G401.6 (cell line): ENCODE measurements at regions not wholly inside any gene's neighbourhood (a gene's known extent, or its start where the extent isn't known, plus 50 kb on each side); places are given as distances from the start of the nearest gene placed in this dataset.

Experiments used
- FAIRE-seq: peaks from 2 replicates; lab custom pipeline; 2012; peaks lifted over from hg19 to GRCh38; lab: Jason Lieb, UNC

DNA sequence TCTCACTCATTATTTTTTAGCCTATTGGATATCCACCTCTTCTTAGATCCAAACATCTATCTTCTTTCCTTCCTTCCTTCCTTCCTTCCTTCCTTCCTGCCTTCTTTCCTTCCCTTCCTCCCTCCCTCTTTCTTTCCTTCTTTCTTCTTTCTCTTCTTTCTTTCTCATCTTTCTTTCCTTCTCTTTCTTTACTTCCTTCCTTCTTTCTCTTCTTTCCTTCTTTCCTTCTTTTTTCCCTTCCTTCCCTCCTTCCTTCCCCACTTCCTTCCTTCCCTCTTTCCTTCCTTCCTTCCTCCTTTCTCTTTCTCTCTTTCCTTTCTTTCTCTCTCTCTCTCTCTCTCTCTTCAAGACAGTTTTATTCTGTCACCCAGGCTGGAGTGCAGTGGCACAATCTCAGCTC lies 1239.8 kb downstream of the PCDH7 start:
- FAIRE-seq: no peak

DNA sequence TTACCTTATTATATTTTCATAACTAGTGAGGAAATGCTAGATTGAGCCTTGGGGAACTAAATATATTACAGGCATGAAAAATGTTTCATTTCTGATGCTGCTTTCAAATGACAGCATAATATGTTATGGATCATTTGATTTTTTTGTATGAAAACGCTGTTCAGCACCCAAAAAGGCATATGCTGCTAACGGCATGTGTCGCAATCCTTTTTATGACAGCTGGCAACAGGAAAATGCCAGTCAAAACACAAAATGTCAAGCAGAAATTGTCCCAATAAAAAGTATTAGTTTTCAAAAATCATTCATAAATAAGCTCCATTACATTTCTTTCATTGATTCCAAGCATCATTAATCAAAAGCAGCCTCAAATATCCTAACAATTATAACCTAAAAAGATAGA lies 1244.5 kb downstream of the PCDH7 start:
- no peak for FAIRE-seq

DNA sequence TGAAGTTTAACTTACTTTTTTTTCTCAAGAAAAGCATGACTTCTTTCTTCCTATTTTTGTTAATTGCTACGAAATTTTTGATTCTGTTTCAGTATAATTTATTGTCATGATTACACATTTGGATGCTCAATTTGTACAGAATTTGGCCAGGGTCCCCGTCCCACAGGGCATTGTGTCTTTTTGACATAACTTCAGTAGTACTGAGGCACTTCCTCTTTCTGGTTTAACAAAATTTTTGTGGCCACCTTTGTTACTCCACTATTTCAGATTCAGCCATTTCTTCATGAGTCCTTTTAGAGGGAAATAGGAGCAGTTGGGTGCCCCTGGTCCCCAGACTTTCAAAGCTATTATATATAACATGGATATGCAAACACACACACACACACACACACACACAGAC lies 1248.7 kb downstream of the PCDH7 start:
- FAIRE-seq: no peak

DNA sequence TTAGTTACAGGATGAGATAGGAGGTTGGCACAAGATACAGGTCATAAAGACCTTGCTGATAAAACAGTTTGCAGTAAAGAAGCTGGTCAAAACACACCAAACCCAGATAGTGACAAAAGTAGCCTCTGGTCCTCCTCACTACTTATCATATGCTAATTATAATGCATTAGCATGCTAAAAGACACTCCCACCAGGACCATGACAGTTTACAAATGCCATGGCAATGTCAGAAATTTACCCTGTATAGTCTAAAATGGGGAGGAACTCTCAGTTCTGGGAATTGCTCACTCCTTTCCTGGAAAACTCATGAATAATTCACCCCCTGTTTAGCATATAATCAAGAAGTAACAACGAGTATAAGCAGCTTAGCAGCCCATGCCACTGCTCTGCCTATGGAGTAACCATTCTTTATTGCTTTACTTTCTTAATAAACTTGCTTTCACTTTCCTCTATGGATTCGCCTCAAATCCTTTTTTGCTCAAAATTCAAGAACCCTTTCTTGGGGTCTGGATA lies 1254.4 kb downstream of the PCDH7 start:
- FAIRE-seq: no peak

- no peak for FAIRE-seq
These were observed 1259.8 kb downstream of the PCDH7 start for GRCh38 chr4:31979988-31980387.

DNA sequence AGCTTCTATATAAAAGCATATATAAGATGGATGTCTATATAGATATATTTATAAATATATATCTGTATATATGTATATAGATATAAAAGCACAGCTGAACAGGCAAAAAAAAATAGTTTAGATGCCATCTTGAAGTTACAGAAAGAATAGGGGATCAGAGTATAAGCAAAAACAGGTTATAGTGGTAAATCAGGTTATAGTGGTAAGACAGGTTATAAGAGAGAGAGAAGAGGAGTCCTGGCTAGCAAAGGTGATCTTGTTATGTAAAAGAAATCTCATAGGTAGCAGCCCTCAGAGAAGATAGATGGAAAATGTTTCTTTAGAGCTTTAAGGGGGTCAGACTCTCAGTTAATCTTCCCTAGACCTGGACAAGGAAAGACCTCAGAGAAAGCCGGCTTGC lies 1263.1 kb downstream of the PCDH7 start:
- no peak for FAIRE-seq

DNA sequence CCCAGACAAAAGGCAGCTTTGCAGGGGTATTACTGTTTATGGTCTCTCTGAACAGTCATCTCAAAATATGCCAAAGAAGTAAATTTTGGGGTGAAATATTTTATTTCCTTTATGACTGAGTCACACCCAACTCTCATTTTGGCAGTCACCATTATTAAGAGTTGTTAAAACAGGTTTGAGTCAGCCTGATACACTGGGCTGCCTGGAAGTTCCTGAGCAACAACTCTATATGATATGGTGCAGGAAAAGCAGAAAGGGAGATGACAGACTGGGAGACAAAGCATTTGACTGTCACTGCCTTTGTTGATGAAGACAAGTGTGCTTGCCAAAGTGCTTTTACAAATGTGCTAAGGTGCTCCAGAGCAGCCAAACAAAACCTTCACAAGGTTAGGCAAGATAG lies 1263.5 kb downstream of the PCDH7 start:
- no peak for FAIRE-seq

- no peak for FAIRE-seq
These were observed 1264.7 kb downstream of the PCDH7 start for GRCh38 chr4:31984872-31985271.

GRCh38 chr4:31995943-31996901 lies 1276.1 kb downstream of the PCDH7 start:
- FAIRE-seq: no peak

DNA sequence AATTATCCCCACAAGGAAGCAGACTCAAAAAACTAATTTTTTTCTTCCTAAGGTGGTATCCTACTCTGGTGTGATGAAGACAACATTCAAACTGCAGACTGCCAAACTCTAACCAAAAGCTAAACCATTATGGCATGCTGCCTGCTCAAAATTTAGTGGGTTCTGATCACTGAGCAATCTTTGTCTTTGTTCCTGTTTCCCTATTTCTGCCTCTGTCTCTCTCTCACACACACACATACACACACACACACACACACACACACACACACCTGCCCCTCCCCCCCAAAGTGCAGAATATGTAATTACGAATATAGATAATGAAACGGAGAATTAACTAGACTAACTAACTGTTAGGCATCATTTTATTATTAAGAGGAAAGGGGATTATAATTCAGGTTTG lies 1278.6 kb downstream of the PCDH7 start:
- no peak for FAIRE-seq

DNA sequence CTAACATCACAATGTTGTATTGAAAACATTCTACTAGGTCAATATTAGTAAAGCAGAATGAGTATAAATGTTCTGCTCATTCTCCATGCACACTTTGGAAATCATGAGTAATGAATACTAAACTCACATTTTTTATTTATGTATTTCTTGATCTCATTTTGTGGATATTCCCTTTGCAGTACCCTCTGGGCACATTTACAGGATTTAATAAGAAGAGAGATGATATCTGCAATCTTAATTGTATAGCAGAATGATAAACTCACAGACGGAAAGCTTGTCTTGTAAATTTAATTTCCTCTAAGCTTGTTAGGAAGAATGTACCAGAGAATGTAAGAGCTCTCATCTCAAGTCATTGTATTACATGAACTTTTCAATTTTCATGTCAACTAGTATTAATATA lies 1279.7 kb downstream of the PCDH7 start:
- FAIRE-seq: no peak

GRCh38 chr4:32000846-32001488 lies 1280.8 kb downstream of the PCDH7 start:
- no peak for FAIRE-seq

DNA sequence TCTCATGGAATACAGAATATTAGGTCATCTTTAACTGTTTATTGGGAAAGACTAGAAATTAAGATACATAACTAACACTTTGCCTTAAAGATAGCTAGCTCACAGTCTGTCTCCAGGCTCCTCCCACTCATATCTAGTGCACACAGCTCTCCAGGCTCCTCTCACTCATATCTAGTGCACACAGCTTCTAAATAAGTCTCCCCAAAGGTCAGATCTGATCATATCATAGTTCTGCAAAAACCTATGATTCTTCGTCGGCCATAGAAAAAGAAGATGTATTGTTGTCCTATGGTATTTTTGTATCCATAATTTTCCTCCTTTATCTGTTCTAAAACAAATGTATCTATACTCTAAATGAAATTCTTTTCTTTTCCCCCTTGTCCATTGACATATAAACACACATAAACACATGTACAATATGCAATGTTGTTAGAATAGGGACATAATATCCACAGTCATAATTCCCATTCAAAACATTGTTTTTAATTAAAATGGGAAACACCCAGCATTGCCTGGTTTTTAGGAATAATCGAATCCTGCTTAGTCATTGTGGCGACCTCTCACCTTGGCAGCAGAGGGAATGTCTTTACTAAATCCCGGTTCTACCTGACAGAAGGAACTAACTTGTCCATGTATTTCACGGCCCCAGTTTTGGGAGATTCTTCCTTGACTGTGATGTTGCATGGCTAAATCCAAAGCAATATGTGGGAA lies 1282.0 kb downstream of the PCDH7 start:
- no peak for FAIRE-seq

DNA sequence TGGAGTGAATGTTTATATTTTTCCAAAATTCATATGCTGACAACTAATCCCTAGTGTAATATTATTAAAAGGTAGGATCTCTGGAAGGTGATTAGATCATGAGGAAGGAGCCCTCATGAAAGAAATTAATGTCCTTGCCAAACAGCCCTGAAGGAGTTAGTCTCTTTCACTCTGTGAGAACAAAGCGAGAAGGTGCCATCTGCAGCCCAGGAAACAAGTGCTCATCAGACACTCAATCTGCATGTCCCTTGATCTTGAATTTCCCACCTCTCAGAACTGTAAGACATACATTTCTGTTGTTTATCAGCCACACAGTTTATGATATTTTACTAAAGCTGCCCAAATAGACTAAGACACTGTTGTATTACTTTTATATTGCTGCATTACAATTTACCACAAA lies 1283.4 kb downstream of the PCDH7 start:
- FAIRE-seq: no peak

GRCh38 chr4:32010221-32010620 lies 1290.1 kb downstream of the PCDH7 start:
- FAIRE-seq: no peak

- no peak for FAIRE-seq
These were observed 1301.9 kb downstream of the PCDH7 start for GRCh38 chr4:32022071-32022470.

- no peak for FAIRE-seq
These were observed 1305.8 kb downstream of the PCDH7 start for GRCh38 chr4:32025851-32026459.

DNA sequence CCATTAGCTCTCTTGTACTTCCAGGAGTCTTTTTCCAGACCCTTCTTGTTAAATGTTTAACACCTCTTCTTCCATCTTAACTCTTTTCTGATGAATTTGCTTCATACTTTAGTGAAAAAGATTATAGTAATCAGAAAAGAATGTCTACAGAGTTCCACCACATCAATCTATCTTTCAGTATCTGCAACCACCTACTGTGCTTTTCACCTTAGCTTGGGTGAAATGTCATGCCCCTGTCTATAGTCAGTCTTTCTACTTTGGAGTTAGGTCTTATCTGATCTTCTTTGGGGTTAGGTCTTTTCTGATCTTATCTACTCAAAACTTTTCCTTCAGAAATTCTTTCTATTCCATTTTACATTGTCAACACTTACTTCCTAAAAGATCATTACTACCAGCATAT lies 1310.2 kb downstream of the PCDH7 start:
- no peak for FAIRE-seq

DNA sequence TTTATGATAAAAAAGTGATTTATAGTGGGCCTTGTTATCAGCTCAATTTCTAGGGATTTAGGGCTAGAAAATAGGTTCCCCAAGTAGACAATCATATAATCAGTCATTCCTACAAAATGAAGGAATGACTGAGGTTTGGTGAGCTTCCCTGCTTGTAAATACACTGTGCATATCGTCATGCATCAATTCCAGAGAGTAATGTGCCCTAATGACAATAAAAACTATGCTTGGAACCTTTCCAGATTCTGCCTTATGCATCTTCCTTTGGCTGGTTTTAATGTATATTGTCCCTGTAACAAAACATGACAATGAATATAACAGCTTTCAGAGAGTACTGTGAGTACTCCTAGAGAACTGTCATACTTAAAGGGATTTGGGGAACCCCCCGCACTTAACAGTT lies 1310.9 kb downstream of the PCDH7 start:
- FAIRE-seq: no peak

DNA sequence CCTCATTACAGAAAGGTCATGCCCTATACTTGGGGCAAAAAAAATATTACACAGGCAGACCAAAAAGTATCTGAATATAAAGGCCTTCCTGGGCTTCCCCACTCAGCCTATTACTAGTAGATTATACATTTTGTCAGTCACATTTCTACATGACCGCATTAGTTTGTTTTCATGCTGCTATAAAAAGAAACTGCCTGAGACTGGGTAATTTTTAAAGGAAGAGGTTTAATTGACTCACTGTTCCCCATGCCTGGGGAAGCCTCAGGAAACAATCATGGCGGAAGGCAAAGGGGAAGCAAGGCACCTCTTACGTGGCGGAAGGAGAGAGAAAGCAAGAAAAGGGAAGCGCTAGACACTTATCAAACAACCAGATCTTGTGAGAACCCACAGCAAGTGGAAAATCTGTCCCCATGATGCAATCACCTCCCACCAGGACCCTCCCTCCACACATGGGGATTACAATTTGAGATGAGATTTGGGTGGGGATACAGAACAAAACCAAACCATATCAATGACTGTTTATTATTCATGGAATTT lies 1312.0 kb downstream of the PCDH7 start:
- FAIRE-seq: no peak

DNA sequence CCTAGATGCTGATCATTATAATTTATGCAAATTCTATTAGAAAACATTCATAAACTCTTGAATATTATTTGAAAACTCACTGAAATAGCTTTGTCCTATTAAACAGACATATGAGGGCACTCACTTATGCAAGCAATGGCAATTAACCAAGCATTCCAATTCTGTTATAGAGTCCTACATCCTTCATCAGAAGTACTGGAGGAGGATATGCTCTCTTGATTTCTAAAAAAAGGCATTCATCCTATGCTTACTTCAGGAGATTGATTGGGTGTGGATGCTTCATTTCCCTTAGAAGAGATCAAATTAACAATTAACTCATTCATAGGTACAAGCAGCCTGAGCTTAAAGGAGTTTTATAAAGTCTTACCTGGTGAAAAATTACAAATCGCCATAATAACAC lies 1317.2 kb downstream of the PCDH7 start:
- FAIRE-seq: no peak
